ENCODE measurements at regions not wholly inside any gene's neighbourhood (a gene's known extent, or its start where the extent isn't known, plus 50 kb on each side); places are given as distances from the start of the nearest gene placed in this dataset.

DNA sequence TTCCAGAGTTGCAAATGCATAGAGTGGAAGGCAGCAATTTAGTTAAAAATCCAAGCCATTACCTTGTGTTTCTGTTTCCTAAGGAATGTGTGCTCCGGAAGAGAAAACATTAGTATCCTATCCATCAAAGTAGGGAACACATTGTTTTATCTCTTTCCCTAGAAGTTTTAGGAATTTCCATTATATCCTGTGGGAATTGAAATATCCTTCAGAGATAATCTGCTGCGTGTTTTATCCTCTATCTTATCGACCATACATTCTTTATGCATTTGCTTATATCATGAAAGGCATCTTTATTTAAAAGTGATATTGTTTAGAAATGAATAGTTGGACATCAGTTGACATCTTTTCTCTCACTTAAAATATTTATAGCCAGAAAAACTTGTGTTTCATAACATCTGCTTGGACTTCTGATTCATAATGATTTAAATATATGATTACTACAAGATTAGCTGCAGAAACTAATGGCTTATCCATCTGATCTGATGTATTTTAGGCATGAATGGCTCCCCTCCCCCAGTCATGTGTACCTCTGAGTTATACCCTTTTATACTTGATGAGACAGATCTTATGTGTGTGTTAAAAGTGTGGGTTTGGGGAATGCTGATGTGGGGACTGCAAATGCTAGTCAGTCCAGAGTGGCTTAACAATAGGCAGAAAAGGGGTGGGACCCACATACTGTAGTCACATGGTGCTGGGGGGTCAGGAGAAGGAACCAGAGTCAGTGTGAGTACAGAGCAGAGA lies 136.2 kb upstream of the ARHGAP28 start:
- TF ChIP-seq, protein P1, sequence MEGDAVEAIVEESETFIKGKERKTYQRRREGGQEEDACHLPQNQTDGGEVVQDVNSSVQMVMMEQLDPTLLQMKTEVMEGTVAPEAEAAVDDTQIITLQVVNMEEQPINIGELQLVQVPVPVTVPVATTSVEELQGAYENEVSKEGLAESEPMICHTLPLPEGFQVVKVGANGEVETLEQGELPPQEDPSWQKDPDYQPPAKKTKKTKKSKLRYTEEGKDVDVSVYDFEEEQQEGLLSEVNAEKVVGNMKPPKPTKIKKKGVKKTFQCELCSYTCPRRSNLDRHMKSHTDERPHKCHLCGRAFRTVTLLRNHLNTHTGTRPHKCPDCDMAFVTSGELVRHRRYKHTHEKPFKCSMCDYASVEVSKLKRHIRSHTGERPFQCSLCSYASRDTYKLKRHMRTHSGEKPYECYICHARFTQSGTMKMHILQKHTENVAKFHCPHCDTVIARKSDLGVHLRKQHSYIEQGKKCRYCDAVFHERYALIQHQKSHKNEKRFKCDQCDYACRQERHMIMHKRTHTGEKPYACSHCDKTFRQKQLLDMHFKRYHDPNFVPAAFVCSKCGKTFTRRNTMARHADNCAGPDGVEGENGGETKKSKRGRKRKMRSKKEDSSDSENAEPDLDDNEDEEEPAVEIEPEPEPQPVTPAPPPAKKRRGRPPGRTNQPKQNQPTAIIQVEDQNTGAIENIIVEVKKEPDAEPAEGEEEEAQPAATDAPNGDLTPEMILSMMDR (IDR thresholded peaks at IDR 0.05), result no peak
- no peak for TF ChIP-seq POLR2A (IDR thresholded peaks at IDR 0.05)
